H54 (cell line): ENCODE measurements at regions not wholly inside any gene's neighbourhood (a gene's known extent, or its start where the extent isn't known, plus 50 kb on each side); places are given as distances from the start of the nearest gene placed in this dataset.

Experiments used
- DNase-seq: peaks from one replicate; pipeline ENCODE4 v3.0.0; 2011; ENCODE audit warnings: low spot score, mixed read lengths; ENCODE audit not compliant: insufficient read length
- FAIRE-seq: peaks from 3 replicates; lab custom pipeline; 2011; peaks lifted over from hg19 to GRCh38; lab: Jason Lieb, UNC
- POLR2A ChIP-seq: IDR thresholded peaks from 2 replicates; pipeline ENCODE4 v1.6.1; 2011; ENCODE audit warnings: low read depth, mild to moderate bottlenecking, low read length

DNA sequence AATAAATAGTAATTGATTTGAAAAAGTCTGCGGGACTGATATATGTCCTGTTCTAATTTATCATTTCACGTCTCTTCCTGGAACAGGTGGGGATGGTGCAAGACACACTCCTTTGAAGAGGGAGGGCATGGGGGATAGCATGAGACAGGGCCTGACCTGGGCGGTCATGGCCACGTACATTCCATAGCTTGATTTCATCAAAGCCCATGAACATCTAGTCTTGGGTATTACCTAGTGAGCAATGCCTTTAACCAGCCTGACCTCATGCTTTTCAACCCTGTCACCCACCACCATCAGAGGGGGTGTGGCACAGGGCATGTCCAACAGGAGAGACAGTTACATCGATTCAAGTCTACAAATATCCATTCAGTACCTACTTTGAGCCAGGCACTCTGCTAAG lies 52.3 kb upstream of the HOPX start:
- FAIRE-seq (no peak), DNase-seq (no peak)
- no peak for TF ChIP-seq POLR2A

DNA sequence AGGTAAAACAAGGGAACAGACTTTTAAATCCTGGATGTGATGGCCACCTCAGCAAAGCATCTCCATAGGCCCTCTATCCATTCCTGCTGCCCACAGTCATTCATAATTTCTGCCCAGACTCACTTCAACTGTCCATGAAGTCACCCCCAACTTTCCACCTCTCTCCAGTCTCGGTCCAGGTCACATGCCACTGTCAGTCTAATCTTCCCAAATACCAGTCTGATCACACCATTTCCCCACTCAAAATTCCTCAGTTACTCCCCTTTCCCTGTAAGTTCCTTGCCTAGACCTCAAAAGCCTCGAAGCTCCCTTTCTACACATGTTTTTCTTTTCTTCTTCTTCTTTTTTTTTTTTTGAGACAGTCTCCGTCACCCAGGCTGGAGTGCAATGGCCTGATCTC lies 51.2 kb upstream of the HOPX start:
- no peak for TF ChIP-seq POLR2A
- FAIRE-seq (no peak), DNase-seq (no peak)

DNA sequence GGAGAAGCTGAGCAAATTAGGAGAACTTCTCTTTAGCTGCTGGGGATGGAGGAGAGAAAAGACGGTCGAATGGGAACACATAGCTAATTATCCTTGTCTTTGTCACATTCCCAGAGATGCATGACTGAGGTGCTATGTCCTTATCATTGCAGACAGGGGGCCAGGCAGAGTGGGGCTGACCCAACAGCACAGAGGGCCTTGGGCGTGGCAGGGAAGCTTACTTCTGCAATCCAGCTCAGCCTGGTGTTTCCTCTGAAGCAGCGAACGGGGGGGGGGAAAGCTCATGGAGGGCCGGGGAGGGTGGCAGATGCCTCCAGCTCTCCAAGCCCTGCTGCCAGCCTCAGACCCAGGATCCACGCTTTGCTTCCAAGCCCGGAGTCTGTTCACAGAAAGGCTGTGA lies 50.8 kb upstream of the HOPX start:
- no peak for FAIRE-seq
- no peak for TF ChIP-seq POLR2A
- DNase-seq, result no peak
